Choroid plexus epithelial cell (primary cell): ENCODE measurements at regions not wholly inside any gene's neighbourhood (a gene's known extent, or its start where the extent isn't known, plus 50 kb on each side); places are given as distances from the start of the nearest gene placed in this dataset.

ENCODE experiments used
- DNase-seq: peaks from one replicate; pipeline ENCODE4 v3.0.0-alpha.2; 2010; ENCODE audit warnings: low read depth
- H3K4me3 ChIP-seq: 2 replicates; pipeline ENCODE4 v1.5.1; 2011; ENCODE audit warnings: low read depth, mild to moderate bottlenecking, control low read depth, low read length, moderate library complexity
- CTCF ChIP-seq: conservative IDR thresholded peaks from 2 replicates; pipeline ENCODE4 v1.5.1; 2011; ENCODE audit warnings: low read depth, mild to moderate bottlenecking, control low read depth, inconsistent platforms, low read length, moderate library complexity

DNA sequence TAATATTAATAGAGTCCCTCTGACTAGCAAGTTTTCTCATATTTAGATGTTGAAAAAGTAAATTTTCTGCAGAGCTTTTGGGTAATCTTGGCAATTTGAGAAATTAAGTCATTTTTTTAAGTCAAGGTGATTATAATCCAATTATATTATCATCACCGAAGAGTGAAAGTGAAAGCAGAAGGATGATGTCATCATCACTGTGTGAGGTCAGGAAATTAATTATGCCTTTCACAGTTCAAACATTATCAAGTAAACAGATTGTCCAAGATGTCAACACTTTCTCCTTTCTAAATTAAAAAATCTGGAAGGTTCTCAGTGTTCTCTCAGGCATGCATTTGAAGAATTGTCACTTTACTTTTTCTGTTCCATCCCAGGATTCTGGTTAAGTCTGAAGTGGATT lies 296.0 kb downstream of the TBX15 start:
- DNase-seq: no peak
- H3K4me3 ChIP-seq: no peak overlapping the region
- TF ChIP-seq CTCF: no peak

DNA sequence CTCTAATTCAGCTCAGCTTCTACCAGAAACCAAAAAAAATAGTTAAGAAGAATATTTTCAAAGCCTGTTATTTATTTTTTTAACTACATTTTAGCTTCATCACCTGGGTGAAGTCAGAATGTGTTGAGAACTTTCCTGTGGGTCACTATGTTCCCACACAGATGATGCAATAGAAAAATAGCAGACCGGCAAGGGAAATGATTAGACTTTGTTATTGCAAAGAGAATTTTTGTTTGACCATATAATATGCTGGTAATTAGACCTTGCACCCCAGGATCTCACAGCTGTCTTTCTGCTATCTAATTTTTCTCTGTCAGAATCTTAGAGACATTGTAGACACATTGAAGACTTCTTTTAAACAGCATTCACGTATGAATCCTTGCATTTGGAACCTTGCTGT lies 299.3 kb downstream of the TBX15 start:
- no peak for TF ChIP-seq CTCF
- peak; percentile 95 for DNase-seq
- no peak overlapping the region for H3K4me3 ChIP-seq

GRCh38 chr1:118661769-118662320 lies 326.3 kb downstream of the TBX15 start:
- no peak for TF ChIP-seq CTCF
- no peak overlapping the region for H3K4me3 ChIP-seq
- DNase-seq: peak; percentile 69

DNA sequence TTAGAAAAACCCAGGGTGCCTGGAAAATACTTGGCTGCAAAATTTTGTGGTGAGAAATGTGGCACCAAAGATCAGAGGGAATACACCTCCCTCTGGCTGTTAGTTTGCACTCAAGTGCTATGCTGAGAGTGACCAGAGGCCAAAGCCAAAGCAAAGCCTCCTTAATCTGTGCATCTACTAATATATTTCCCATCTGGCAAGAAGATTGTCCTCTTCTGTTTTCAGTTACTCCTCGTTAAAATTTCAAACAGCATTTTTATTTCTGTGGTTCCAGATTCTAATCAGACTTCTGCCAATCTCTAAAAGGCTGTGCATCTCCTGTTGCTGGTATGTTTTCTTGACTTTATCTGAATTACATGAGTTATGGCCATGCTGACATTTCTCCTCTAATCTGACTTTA lies 327.4 kb downstream of the TBX15 start:
- H3K4me3 ChIP-seq: no peak overlapping the region
- no peak for TF ChIP-seq CTCF
- no peak for DNase-seq

DNA sequence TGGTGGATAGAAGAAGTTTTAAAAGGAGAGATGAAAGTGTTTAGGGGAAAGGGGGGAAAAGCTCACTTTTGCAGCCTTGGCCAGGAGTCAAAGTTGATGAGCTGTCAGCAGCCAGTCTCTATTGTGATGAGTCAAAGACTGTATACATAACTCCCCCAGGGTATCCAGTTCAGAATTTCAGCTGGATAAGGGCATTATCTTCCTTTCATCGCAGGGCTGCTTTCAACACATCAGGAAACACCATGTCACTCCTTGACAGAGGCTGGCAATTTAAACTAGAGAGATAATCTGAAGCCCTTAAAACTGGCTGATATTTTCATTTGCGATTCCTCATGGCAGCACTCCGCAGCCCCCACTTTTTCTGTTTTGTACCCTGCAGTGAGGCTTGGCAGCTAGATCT lies 328.5 kb downstream of the TBX15 start:
- no peak overlapping the region for H3K4me3 ChIP-seq
- DNase-seq: peak; percentile 8
- TF ChIP-seq CTCF: no peak

GRCh38 chr1:118650107-118650807 lies 337.9 kb downstream of the TBX15 start:
- no peak overlapping the region for H3K4me3 ChIP-seq
- no peak for TF ChIP-seq CTCF
- DNase-seq: peak; percentile 5
